ENCODE measurements at regions not wholly inside any gene's neighbourhood (a gene's known extent, or its start where the extent isn't known, plus 50 kb on each side); places are given as distances from the start of the nearest gene placed in this dataset.

DNA sequence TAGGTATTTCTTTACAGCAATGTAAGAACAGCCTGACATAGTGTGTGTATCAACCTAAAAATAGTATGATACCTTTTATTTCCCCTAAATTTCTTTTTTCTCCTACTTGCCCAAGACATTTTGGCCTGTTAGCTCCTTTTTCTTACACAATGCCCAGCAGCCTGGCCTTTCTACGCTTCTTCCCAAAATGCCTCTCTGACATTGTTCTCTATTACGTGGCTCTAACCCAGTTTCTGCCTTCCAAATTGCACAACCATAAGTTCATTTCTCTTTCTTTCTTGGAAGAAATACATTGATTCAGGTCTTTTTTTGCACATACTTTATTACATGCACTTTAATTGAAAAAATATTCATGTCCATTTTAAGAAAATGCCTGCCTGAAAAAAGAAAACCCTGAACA lies 408.2 kb downstream of the PRR16 start:
- TF ChIP-seq, protein P1, sequence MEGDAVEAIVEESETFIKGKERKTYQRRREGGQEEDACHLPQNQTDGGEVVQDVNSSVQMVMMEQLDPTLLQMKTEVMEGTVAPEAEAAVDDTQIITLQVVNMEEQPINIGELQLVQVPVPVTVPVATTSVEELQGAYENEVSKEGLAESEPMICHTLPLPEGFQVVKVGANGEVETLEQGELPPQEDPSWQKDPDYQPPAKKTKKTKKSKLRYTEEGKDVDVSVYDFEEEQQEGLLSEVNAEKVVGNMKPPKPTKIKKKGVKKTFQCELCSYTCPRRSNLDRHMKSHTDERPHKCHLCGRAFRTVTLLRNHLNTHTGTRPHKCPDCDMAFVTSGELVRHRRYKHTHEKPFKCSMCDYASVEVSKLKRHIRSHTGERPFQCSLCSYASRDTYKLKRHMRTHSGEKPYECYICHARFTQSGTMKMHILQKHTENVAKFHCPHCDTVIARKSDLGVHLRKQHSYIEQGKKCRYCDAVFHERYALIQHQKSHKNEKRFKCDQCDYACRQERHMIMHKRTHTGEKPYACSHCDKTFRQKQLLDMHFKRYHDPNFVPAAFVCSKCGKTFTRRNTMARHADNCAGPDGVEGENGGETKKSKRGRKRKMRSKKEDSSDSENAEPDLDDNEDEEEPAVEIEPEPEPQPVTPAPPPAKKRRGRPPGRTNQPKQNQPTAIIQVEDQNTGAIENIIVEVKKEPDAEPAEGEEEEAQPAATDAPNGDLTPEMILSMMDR (IDR thresholded peaks at IDR 0.05) = no peak
- no peak for TF ChIP-seq POLR2A (IDR thresholded peaks at IDR 0.05)

All from thyroid gland (tissue), 4 donors.